Chondrocyte (in vitro differentiated cells): ENCODE measurements at regions not wholly inside any gene's neighbourhood (a gene's known extent, or its start where the extent isn't known, plus 50 kb on each side); places are given as distances from the start of the nearest gene placed in this dataset.

Source experiments
- DNase-seq: peaks from one replicate; pipeline ENCODE4 v3.0.0; 2021; ENCODE audit warnings: mixed read lengths, low spot score
- H3K27ac Mint-ChIP-seq: one replicate; pipeline ENCODE4 v1.8.0; 2021; ENCODE audit warnings: mild to moderate bottlenecking, moderate library complexity, mixed read lengths; ENCODE audit not compliant: unreplicated experiment
- H3K27me3 Mint-ChIP-seq: 2 replicates; pipeline ENCODE4 v1.8.0; 2021; ENCODE audit warnings: low read depth, mixed read lengths
- H3K36me3 Mint-ChIP-seq: 2 replicates; pipeline ENCODE4 v1.8.0; 2021; ENCODE audit warnings: low read depth, mixed read lengths
- H3K4me1 Mint-ChIP-seq: 2 replicates; pipeline ENCODE4 v1.8.0; 2021; ENCODE audit warnings: low read depth, mild to moderate bottlenecking, mixed read lengths
- H3K4me3 Mint-ChIP-seq: one replicate; pipeline ENCODE4 v1.8.0; 2021; ENCODE audit warnings: mild to moderate bottlenecking, moderate library complexity, mixed read lengths; ENCODE audit not compliant: unreplicated experiment
- H3K9me3 Mint-ChIP-seq: 2 replicates; pipeline ENCODE4 v1.8.0; 2021; ENCODE audit warnings: low read depth, mixed read lengths
- TF ChIP-seq, protein P1 (sequence below): fragments of 200-600 bp; sonication (generic); IDR thresholded peaks from 2 replicates; pipeline ENCODE4 v1.5.0; 2021; ENCODE audit warnings: antibody characterized with exemption, mild to moderate bottlenecking, moderate library complexity

DNA sequence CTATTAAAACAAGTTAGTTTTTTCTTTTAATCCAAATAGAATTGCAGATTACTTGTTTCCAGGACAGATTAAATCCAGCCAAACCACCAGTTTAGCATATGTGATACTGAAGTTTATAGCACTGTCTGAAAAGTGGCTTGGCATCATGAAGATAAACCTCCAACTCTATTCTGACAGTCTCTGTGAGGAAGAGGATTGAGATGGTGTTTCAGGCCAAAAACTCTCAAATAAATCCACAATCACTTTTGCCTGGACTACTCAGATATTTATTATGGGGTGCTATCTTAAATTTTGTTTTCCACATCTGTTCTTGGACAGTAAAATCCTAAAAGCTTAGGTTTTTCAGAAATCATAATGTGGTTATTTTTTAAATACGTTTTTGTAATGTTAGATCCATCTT is 161.7 kb upstream of the SEMA3C start:
- TF ChIP-seq, protein P1, sequence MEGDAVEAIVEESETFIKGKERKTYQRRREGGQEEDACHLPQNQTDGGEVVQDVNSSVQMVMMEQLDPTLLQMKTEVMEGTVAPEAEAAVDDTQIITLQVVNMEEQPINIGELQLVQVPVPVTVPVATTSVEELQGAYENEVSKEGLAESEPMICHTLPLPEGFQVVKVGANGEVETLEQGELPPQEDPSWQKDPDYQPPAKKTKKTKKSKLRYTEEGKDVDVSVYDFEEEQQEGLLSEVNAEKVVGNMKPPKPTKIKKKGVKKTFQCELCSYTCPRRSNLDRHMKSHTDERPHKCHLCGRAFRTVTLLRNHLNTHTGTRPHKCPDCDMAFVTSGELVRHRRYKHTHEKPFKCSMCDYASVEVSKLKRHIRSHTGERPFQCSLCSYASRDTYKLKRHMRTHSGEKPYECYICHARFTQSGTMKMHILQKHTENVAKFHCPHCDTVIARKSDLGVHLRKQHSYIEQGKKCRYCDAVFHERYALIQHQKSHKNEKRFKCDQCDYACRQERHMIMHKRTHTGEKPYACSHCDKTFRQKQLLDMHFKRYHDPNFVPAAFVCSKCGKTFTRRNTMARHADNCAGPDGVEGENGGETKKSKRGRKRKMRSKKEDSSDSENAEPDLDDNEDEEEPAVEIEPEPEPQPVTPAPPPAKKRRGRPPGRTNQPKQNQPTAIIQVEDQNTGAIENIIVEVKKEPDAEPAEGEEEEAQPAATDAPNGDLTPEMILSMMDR, result no peak
- Mint-ChIP-seq H3K4me1 (no peaks in the 10 kb centered on the region), H3K27ac (no peak overlapping the region), H3K27me3 (no peaks in the 10 kb centered on the region), H3K36me3 (peaks cover 5% of the 10 kb centered on the region), H3K9me3 (peaks cover 10% of the 10 kb centered on the region), H3K4me3 (no peak overlapping the region)
- no peak for DNase-seq

DNA sequence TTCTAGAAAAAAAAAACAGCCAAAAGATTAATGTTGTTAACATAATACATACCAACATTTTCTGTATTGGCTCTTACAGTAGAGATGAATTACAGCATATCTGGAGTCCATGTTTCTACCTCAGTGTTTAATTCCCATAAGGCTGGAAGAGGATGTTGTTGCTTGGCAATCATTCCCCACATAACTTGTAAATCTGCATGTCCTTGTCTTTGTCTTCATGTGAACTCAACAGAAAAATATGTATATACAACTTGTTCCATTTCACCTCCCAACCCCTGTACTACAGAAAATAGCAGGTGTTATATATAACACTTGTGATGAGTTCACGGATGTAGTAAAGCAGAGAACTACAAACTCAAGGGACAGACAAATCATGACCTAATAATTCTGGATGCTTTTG is 160.9 kb upstream of the SEMA3C start:
- Mint-ChIP-seq H3K36me3 (peaks cover 5% of the 10 kb centered on the region), H3K9me3 (peaks cover 10% of the 10 kb centered on the region), H3K4me1 (no peaks in the 10 kb centered on the region), H3K27ac (no peak overlapping the region), H3K4me3 (no peak overlapping the region), H3K27me3 (no peaks in the 10 kb centered on the region)
- TF ChIP-seq, protein P1, result no peak
- no peak for DNase-seq

DNA sequence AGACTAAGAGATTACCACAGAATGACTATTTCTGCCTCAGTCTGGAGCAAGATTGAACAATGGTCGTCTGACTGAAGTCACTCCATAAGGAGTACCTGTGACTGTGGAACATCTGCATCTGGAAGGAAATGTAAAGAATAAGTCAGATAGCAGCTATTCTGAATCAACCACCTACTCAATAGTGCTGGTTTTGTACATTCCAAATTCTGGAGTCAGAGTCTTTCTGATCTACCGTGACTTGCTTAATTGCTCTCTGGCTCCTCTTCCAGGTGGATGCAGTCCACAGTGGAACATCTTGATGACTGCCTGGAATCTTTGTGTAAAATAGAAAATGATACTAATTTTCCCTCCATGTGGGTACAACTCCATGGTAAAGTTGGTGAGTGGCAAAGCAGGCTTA is 156.3 kb upstream of the SEMA3C start:
- DNase-seq, result no peak
- no peaks in the 10 kb centered on the region for H3K27me3 Mint-ChIP-seq
- H3K4me3 Mint-ChIP-seq, result no peak overlapping the region
- peaks cover 8% of the 10 kb centered on the region for H3K4me1 Mint-ChIP-seq
- H3K36me3 Mint-ChIP-seq, result peaks cover 5% of the 10 kb centered on the region
- H3K9me3 Mint-ChIP-seq, result peaks cover 13% of the 10 kb centered on the region
- H3K27ac Mint-ChIP-seq, result no peak overlapping the region
- TF ChIP-seq, protein P1, result no peak

DNA sequence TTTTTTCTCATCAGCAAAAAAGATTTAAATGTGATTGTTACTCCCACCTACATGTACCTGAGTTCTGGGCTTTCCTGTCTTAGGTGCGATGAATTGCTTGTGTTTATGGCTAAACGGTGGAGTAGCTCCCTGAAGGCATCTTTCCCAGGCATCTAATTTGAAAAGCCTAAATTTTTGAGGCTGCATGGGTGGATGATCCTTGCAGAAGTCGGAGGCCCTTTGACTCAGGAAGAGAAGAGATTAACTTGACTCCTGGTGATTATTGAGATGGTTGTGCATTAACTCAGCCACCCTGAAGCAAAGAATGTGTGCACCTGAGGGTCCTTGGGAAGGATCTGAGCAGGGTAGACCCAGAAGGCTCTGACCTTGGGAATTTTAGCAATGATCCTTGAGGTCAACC is 155.6 kb upstream of the SEMA3C start:
- Mint-ChIP-seq H3K4me3 (no peak overlapping the region), H3K4me1 (peaks cover 8% of the 10 kb centered on the region), H3K27me3 (no peaks in the 10 kb centered on the region), H3K36me3 (peaks cover 5% of the 10 kb centered on the region), H3K9me3 (peaks cover 13% of the 10 kb centered on the region), H3K27ac (no peak overlapping the region)
- TF ChIP-seq, protein P1, result no peak
- no peak for DNase-seq

DNA sequence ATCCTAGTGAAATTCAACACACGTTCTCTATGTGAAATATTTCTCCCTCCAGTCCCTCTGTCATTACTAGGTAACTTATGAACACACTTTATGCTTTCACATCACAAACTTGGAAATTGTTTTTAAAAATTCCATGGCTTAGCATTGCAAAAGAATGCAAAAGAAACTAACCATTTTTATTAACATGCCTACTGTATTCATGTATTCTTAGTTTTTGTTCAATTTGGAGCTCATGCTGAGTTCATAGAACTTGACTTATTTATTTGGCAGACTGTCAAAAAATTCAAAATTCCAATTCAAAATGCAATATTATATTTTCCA is 155.0 kb upstream of the SEMA3C start:
- Mint-ChIP-seq H3K36me3 (peaks cover 5% of the 10 kb centered on the region), H3K4me1 (peaks cover 8% of the 10 kb centered on the region), H3K27me3 (no peaks in the 10 kb centered on the region), H3K4me3 (no peak overlapping the region), H3K9me3 (peaks cover 15% of the 10 kb centered on the region), H3K27ac (no peak overlapping the region)
- no peak for DNase-seq
- TF ChIP-seq, protein P1, result no peak
